Fibroblast of peridontal ligament (primary cell): ENCODE measurements at regions not wholly inside any gene's neighbourhood (a gene's known extent, or its start where the extent isn't known, plus 50 kb on each side); places are given as distances from the start of the nearest gene placed in this dataset.

Experiments used
- DNase-seq: peaks from one replicate; pipeline ENCODE4 v3.0.0-alpha.2; 2010; ENCODE audit errors: extremely low read depth

DNA sequence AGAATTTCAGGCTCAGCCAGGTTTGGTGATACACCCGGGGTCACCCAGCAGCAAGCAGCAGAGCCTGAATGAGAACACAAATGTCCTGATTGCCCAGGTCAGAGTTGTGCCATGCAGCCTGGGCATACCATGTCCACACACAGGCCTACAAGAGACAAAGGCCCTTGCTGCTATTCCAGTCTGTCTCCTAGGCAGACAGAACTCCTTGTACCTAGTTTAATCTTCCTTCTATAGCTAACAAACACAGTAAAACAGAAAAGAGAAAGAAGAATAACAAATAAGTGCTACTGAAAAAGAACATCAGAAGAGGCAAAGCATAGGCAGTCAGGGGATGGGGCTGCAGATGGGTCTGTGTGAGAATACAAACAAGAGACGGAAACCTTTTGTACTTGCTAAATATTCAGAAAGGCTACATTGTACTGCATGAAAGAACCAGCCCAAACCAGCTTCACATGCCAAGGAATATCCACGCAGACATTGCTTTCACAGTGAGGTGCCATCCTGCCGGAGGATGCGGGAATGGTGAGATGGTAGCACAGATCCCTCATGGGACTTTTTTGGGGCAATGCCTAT, 401.7 kb downstream of the OMA1 start:
- DNase-seq, result no peak

DNA sequence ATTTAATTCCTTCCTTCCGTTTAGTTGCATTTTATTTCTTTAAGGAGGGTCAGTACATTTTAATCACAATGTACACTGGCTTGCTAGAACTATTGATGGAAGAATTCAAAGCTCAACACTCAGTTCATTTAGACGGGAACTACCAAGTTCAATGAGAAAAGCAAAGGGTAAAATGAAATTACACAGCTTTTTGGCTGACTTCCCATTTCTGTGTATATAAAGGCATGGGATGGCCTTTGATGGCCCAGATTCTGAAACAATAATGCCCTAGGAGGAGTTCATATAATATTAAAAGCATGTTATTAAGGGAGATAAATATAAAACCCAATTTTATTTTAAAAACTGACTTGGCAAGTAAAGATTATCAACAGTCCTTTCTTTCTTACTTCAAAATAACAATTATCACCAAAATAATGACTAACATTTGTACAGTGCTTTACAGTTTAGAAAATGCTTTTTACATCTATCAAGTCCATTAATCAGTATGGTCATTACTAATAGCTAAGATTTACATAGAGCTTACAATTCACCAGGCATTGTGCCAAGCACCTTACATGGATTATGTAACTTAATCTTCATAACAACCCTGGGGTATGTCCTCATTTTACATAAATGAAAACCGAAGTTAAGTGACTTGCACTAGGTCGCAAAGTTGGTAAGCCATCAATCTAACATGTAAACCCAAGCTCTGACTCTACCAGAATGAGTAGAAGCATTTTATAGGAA, 402.4 kb downstream of the OMA1 start:
- DNase-seq, result no peak

DNA sequence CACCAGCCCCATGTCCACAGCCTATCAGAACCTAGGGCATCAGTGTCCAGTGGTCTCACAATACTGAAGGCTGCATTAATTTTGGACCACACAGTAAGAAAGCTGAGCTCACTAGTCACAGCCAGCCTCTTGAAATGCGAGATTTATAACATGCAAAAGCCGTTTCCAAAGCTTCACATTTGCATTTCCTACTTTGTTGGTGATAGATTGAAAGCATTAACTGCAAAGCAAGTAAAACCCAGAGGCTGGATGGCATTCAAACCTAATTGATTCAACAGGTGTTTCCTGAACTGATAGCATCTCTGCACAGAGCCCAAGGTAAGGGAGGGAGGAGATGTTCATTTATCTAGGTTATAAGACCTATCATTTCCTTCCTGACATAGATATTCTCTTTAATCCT, 410.1 kb downstream of the OMA1 start:
- DNase-seq, result no peak

DNA sequence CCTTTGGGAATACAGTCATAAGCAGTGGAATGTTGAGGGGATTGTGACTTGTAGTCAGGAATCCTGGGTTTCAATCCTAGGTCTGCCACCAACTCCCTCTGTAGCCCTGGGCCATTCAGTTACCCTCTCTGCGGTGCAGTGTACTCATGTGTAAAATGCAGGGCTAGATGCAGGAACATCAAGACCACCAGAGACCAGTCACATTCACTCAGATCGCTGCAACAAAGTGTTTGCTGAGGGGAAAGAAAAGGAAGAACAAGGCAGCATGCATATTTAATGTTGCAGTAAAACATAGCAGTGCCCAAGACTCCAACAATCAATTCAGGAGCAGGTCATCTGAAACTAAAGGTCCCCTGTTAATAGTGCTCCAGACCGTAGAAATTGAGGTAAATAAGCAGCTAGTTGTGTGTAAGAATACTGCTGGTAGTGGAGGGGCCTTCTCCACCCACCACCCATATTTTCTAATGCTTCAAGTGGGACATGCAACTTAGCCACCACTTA, 410.7 kb downstream of the OMA1 start:
- no peak for DNase-seq

DNA sequence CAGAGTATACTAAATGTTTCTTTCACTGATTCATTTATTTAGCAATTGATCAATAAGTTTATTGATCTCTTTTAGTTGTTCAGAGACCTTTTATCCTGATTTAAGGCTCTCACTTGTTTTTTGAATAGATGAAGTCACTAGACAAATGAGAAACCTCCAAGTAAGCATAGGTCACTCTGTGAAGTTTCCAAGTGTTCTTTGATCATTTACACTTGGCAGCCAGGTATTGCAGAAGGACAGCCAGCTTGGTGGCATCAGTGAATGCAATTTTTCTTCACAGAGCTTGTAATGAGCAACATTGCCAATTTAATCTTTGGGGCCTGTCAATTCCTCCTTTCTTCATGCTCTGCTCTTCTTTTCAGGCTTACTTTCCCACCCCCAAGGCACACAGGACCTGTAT, 413.0 kb downstream of the OMA1 start:
- DNase-seq, result no peak

DNA sequence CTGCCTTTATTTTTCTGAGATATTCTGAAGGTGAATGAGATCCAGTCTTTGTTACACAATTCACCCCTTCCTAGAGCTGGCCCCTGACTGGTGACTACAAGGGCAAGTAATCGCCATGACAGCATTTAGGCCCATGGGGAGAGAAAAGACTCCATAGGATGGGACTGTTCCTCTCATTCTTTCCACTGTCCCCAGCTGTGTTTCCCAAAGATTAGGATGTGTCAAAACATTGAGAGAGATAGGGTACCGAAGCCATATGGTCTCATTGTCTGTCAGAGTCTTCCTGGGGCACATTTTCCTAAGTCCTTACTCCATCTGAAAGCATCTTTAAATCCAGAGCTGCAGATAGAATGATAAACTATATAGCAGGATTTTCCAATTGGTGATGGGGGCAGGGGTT, 423.5 kb downstream of the OMA1 start:
- DNase-seq, result no peak

DNA sequence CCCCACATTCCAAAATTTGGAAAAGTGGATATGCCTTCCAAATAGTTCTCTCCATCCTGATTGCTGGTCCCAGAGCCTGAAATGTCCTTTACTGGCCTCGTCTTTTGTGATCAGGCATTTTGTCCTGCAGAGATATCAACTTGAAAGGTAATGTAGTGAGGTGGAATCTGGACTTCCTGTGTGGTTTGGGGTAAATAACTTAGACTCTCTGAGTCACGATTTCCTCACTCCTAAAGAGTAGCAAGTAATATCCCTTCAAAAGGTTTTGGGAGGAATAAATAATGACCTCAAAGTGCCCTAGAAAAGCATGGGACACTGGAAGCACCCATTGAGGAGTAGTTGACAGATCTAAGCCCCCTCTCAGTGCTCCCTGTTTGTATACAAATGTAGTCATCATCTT, 426.6 kb downstream of the OMA1 start:
- DNase-seq, result no peak

DNA sequence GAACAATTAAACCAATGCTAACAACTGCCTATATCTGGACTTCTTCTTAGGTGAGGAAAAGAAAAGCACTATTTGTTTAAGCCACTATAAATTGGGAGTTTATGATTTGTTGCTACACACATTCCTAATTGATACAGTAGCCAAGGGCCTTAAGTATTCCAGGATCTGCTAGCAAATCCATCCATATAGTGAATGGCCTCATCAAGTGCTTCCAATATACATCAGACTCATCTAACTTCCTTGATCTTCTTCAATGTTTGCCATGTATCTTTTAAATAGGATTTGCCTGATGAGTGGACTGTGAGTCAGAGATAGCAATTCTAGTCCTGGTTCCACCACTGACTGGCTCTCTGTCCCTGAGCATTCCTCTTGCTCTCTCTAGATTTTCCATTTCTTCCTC, 430.2 kb downstream of the OMA1 start:
- no peak for DNase-seq

DNA sequence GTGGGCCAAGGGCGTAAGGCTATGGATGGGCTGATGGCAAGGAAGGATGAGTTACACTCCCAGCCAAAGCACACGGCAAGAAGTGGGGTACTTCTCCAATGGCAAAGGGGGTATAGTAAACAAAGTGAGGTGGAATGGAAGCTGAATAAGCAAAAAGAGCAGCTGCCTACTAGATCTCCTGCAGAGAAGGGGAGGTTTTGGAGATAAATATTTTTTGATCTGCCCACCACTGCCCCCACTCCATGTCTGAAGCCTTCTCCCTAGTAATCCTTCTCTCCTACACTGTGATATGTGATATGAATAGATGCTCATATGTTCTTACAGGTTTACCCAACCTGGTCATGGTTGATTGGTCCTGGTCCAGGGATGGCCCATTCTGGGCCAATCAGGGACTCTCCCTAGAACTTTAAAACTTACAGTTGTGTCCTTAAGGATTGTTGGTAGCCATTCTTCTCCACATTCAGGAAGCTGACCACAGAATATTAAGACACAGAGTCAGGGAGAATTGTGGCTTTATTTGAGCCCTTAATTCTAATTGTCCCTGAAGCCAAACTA, 436.8 kb downstream of the OMA1 start:
- no peak for DNase-seq

DNA sequence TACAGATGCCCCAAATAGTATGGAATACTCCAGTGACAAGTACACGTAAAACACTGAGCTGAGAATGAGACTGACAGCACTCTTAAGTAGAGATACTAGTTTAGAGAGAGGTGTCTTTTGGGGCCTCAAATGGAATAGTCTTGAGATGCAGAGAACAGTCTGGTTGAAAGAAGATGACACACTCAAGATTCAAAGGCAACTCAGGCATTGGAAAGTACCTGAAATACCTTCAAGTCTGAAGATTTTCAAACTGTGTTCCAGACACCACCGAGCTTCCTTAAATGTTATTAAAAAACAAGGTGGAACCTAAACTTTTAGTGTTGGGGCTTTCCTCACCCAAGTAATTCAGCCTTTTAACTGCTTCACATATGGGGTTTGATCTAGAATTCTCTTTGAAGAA, 437.7 kb downstream of the OMA1 start:
- no peak for DNase-seq

DNA sequence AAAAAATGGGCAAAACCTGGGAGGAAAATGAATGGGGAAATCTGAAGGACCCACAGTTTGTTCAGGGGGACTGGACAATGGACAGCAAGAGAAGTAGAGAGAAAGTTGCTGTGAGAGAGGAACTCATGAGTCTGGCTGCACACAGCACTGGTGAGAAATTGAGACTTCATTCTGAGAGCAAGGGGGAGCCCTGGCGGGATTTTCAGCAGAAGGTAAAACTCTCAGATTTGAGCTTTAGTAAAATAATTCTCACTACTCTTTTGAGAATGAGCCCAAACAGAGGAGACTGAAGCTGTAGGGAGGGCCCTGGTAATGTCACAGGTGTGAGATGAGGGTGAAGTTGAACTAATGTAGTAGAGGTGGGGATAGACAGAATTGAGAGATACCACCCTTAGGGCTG, 438.6 kb downstream of the OMA1 start:
- DNase-seq, result no peak

DNA sequence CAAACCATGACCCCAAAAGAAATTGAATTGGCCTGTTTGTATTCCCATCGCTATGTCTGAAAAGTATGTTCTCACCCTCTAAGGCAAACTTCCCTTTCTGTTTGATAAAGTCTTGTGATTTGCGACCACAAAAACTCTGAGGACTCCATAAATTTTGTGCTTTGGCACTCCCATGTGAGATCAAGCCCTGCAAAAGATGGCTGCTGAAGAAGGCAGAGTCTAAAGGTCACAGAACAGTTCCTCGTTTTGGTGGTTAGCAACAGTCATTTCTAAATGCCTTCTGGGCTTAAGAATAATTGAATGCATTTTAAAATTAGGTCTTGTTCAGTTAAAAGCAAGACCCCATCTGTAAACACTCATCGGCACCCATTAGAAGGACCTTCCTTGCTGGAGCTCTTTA, 441.6 kb downstream of the OMA1 start:
- no peak for DNase-seq

DNA sequence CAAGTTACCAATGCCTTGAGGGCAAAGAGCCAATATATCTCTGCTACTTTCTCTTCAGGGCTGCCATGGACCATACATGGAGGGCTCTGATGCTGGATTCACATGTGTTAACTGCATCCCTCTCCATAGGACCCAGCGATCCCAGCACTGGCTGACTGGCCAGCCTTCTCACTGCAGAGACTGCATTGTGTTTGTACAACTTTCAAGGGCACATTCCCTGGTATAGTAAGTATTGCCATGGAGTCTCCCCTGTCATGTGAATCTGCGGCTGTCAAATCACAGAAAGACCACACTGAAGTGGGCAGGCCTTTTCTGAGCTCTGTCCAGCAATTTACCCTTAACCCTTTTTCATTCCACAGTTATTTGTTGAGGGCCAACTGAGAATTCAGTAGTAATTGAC, 449.8 kb downstream of the OMA1 start:
- DNase-seq, result no peak

DNA sequence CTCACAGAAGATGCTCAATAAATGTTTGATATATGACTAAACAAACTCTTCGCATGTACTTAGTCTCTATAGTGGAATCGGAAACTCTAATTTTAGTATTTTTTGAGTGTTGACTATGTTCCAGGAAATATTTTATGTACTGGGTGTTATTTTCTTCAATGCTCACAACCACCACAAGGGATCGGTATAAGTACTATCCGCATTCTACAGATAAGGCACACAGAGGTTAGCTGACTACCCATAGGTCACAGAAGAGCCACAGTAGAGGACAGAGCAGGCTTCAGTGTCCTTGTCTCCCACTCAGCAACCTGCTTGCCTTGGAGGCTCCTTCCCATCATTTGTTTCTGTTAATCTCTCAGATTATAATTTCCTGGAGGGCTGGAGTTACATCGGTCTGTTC, 451.3 kb downstream of the OMA1 start:
- no peak for DNase-seq

DNA sequence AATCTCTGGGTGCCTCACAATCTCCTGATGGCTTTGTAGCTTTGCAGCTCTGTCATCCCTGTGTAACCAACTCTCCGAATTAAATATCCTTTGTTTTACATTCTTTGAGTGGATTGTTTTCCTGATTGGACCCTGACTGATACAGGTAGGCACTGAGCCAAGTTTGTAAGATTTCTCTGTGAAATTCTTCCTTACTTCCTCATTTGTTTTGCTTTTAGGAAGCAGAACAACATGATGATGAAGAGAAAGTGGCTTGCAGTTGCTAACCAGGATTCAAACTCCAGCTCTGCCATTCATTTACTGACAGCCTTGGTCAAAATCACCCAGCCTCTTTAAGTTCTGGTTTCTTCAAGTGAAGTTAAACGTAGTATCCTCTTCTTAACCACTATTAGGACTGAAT, 452.3 kb downstream of the OMA1 start:
- no peak for DNase-seq

DNA sequence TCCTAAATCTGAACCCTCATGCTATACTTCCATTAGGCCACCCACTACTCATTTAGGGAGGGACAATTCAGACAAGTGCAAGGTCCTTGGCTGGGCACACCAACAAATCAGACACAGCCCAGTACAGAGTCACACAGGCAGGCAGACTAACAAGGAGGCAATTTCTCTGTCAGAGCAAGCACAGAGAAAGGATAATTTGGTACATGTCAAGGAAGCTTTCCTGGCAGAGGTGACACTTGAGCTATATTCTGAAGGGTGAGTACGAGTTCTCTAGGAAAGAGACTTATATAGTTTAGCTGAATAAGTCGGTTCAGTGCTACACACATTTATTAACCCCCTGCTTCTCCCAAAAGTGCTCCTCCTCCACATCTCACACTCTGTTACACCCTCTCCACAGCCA, 455.9 kb downstream of the OMA1 start:
- no peak for DNase-seq

DNA sequence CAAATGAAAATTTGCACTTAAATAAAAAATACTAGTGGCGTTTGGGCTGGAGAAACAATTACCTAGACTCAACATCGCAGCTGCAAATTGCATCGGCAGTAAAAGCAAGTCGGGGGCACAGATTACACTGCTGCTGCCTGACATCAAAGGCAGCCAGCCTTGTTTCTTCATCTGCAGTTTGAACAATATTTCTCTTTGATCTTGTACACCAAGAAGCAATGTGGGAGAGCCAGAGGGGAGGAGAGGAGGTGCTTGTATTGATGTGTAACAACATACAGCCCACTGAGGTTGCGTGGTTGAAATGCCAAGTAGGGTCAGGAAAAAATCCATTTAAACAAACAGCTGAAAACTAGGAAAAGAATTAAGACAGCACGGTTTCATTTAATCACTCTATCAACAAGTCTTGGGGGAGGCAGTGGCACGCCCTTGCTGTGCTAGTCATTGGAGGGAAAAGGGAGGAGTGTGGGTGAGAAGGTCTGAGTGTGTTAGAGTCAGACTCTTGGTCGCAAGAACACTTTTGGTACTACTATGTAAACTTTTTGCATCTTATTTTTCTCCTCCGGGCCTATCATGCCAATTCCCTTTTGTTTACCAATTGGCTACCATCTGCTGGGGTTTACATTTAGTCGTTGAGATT, 456.5 kb downstream of the OMA1 start:
- no peak for DNase-seq

DNA sequence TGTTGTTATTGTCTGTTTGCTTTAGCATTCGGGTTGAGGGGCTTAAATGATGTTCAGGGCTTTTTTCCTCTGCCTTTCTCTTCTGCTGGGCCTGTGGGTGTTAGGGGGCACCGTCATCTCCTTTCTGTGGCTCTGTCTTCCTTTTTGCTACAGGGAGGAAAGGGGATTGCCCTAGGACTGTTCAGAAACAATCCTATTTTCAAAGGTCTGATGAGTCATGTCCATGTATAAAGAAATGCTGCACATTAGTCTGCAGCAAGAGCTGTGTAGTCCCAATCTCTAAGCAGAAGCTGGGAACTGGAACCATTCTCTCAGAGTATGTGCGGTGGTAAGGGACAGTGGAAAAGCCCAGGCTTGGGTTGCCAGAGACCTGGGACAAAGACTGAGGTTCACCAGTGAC, 462.3 kb downstream of the OMA1 start:
- no peak for DNase-seq

DNA sequence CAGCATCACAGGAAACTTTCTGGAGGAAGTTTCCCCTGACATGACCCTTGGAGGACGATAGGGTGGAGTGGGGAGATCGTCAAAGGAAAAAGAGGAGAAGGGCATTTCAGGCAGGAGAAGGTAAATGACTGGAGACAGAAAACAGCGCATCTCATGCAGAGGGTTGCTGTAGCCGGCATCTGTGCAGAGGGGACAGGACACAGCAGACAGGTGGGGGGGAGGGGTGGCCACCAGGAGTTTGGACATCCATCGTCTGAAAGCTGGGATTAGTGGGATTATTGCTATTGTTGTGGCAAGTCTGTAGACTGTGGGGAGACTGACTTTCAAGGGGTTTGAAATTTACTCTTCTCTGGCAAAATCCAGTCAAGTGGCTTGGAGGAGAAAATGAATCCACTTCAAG, 463.9 kb downstream of the OMA1 start:
- no peak for DNase-seq

DNA sequence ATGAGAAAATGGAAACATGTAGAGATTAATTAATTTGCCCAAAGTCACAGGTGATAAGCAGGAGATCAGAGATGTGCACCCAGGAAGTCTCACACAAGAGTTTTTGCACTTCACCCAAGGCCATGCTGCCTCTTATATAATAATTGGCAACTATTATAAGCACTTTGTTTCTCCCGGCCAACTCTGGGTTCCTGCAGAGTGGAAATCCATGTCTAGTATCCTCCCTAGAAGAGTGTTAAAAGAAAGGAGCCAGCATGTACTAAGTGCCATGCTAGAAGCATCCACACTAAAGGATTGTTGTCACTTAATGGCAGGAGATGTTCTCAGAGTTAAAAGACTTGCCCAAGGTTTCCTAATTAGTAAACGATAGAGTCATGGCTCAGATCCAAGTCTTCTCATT, 470.3 kb downstream of the OMA1 start:
- no peak for DNase-seq

DNA sequence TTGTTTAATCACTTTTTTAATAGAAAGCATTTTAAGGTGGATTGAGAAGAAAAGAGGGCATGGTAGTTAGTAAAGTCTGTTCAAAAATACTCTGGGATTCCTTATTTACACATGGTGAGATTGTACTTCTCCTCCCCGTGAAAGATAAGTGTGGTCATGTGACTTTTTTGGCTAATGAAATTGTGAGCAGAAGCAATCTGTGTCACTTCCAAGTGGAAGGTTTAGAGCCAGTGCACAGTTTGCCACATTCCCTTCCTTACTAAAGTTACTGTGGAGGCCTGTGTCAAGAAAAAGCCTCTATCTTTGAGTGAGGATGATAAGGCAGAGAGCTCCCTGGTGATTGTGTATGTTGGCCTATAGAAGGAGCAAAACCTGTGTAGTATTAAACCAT, 471.3 kb downstream of the OMA1 start:
- no peak for DNase-seq

DNA sequence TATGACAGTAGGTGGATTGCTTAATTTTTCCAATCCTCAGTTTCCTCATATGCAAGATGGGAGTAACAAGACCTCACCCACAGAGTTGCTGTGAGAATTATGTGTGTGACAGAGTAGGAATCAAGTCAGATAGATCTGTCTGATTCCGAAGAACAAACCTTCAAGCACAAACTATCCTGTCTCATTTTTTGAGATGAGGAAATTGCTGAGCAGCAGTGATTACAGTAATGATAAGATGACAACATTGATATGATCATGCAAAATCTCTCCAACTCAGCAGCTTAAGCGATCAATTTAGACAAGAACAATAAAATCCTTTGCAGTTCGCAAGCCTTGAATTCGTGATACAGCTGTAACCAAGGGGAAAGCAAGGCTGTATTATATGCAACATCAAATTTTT, 474.1 kb downstream of the OMA1 start:
- no peak for DNase-seq

DNA sequence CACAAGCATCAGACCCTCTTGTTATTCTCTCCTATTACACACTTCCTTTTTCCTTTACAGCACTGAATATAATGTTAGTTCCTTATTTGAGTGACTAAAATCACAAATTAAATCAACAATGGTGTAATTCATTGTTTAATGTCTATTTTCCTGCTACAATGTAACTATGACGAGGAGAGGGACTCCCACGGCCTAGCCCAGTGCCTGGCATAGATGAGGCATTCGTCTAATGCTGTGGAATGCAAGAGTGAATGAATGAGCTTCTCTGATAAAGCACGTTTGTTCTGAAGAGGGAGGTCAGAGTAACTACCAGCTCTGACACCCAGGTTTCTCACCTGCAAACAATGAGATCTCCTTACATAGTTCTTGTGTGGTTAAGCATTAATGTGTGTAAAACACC, 479.4 kb downstream of the OMA1 start:
- DNase-seq, result no peak
